ENCODE measurements at regions not wholly inside any gene's neighbourhood (a gene's known extent, or its start where the extent isn't known, plus 50 kb on each side); places are given as distances from the start of the nearest gene placed in this dataset.

GRCh38 chr6:98579079-98579478 lies 255.3 kb upstream of the POU3F2 start:
- TF ChIP-seq CTCF (IDR thresholded peaks at IDR 0.05; ENCODE audit: insufficient read depth, low read length) (no peak), REST (IDR thresholded peaks at IDR 0.05; ENCODE audit: insufficient replicate concordance, low read depth) (no peak), GABPA (IDR thresholded peaks at IDR 0.05; ENCODE audit: low read depth) (no peak), POLR2AphosphoS5 (IDR thresholded peaks at IDR 0.05; ENCODE audit: low read depth) (no peak), SPI1 (IDR thresholded peaks at IDR 0.05; ENCODE audit: borderline replicate concordance, low read depth) (no peak)

Measured in HL-60 (cell line).